ENCODE measurements at regions not wholly inside any gene's neighbourhood (a gene's known extent, or its start where the extent isn't known, plus 50 kb on each side); places are given as distances from the start of the nearest gene placed in this dataset.
"Not testable (repeated sequence)": the region's sequence is repeated elsewhere in the genome, so short reads cannot be mapped to it uniquely, and the experiment has no call there.

GRCh38 chr6:122903266-122903915 lies 92.6 kb upstream of the CLVS2 start:
- H3K36me3 Mint-ChIP-seq: no peaks in the 10 kb centered on the region
- ATAC-seq (no peak), DNase-seq (no peak)
- POLR2A ChIA-PET: no interaction called here
- H3K27me3 Mint-ChIP-seq: peaks cover 0 to 17% (median 2%) of the 10 kb centered on the region in 5 donors
- H3K9me3 Mint-ChIP-seq: peaks cover 0 to 16% (median 0%) of the 10 kb centered on the region in 9 donors
- no peak overlapping the region for H3K4me3 Mint-ChIP-seq
- no peaks in the 10 kb centered on the region for H3K4me1 Mint-ChIP-seq
- H3K27ac Mint-ChIP-seq: no peak overlapping the region

- Mint-ChIP-seq H3K27me3 (peaks cover 0 to 17% (median 2%) of the 10 kb centered on the region in 5 donors), H3K9me3 (peaks cover 0 to 16% (median 0%) of the 10 kb centered on the region in 9 donors), H3K4me1 (no peaks in the 10 kb centered on the region), H3K4me3 (no peak overlapping the region), H3K36me3 (no peaks in the 10 kb centered on the region), H3K27ac (no peak overlapping the region)
- POLR2A ChIA-PET: no interaction called here
- DNase-seq (no peak), ATAC-seq (no peak)
Measured at GRCh38 chr6:122904166-122904565, 91.9 kb upstream of the CLVS2 start.

GRCh38 chr6:122913558-122913957 lies 82.5 kb upstream of the CLVS2 start:
- no peak overlapping the region for H3K27ac Mint-ChIP-seq
- no peak overlapping the region for H3K4me3 Mint-ChIP-seq
- H3K36me3 Mint-ChIP-seq: peaks cover 0 to 10% (median 4%) of the 10 kb centered on the region in 3 donors
- H3K4me1 Mint-ChIP-seq: no peaks in the 10 kb centered on the region
- H3K9me3 Mint-ChIP-seq: peaks cover 16 to 41% (median 25%) of the 10 kb centered on the region in 9 donors
- DNase-seq (no peak), ATAC-seq (no peak)
- POLR2A ChIA-PET: no interaction called here
- H3K27me3 Mint-ChIP-seq: peaks cover 0 to 11% (median 2%) of the 10 kb centered on the region in 5 donors

- POLR2A ChIA-PET: no interaction called here
- peaks cover 0 to 10% (median 4%) of the 10 kb centered on the region in 3 donors for H3K36me3 Mint-ChIP-seq
- H3K27ac Mint-ChIP-seq: no peak overlapping the region
- H3K27me3 Mint-ChIP-seq: no peaks in the 10 kb centered on the region
- H3K4me3 Mint-ChIP-seq: no peak overlapping the region
- no peak for DNase-seq
- ATAC-seq: no peak
- H3K9me3 Mint-ChIP-seq: peaks cover 16 to 33% (median 23%) of the 10 kb centered on the region in 9 donors
- no peaks in the 10 kb centered on the region for H3K4me1 Mint-ChIP-seq
Measured at GRCh38 chr6:122918714-122919113, 77.3 kb upstream of the CLVS2 start.

- POLR2A ChIA-PET: no interaction called here
- Mint-ChIP-seq H3K4me1 (no peaks in the 10 kb centered on the region), H3K27ac (no peak overlapping the region), H3K9me3 (peaks cover 0 to 37% (median 8%) of the 10 kb centered on the region in 9 donors), H3K4me3 (no peak overlapping the region), H3K36me3 (no peaks in the 10 kb centered on the region), H3K27me3 (peaks cover 0 to 10% (median 0%) of the 10 kb centered on the region in 5 donors)
- ATAC-seq (no peak), DNase-seq (no peak)
Measured at GRCh38 chr6:122930252-122931180, 65.5 kb upstream of the CLVS2 start.

GRCh38 chr6:122931916-122932315 lies 64.1 kb upstream of the CLVS2 start:
- DNase-seq (no peak), ATAC-seq (no peak)
- Mint-ChIP-seq H3K4me3 (no peak overlapping the region), H3K9me3 (peaks cover 0 to 26% (median 5%) of the 10 kb centered on the region in 9 donors), H3K4me1 (no peaks in the 10 kb centered on the region), H3K27me3 (peaks cover 0 to 10% (median 0%) of the 10 kb centered on the region in 5 donors), H3K27ac (no peak overlapping the region), H3K36me3 (no peaks in the 10 kb centered on the region)
- POLR2A ChIA-PET: no interaction called here

- POLR2A ChIA-PET, H3K4me1 Mint-ChIP-seq, H3K4me3 Mint-ChIP-seq, H3K36me3 Mint-ChIP-seq, H3K27ac Mint-ChIP-seq, ATAC-seq, DNase-seq: not testable (repeated sequence)
- Mint-ChIP-seq H3K9me3 (peaks cover 0 to 19% (median 7%) of the 10 kb centered on the region in 9 donors), H3K27me3 (peaks cover 0 to 15% (median 0%) of the 10 kb centered on the region in 5 donors)
Measured at GRCh38 chr6:122944936-122945335, 51.1 kb upstream of the CLVS2 start.
